Panc1 (cell line): ENCODE measurements at regions not wholly inside any gene's neighbourhood (a gene's known extent, or its start where the extent isn't known, plus 50 kb on each side); places are given as distances from the start of the nearest gene placed in this dataset.

ENCODE experiments used
- ATAC-seq: fragments of 200-7000 bp; cut with Tn5 transposase; 2 replicates; pipeline ENCODE4 v1.9.1; 2020; ENCODE audit warnings: mild to moderate bottlenecking, moderate library complexity
- BruUV-seq: library from RNA; stranded (reverse); fragments of 400-500 nt; replicated peaks from 2 replicates; lab custom pipeline; 2021; lab: Mats Ljungman, UMichigan
- CTCF ChIA-PET: fragments of 300-600 bp; sonication (Branson Sonifier 250); formaldehyde crosslinking; loops from one replicate; lab custom pipeline; 2022; ENCODE audit warnings: antibody characterized with exemption; lab: Charles Lee
- POLR2A ChIA-PET: fragments of 300-600 bp; sonication (Branson Sonifier 250); formaldehyde crosslinking; loops from one replicate; lab custom pipeline; 2022; ENCODE audit warnings: antibody characterized with exemption; lab: Charles Lee
- DNase-seq: peaks from one replicate; pipeline ENCODE4 v3.0.0-alpha.2; 2010; ENCODE audit warnings: low read depth, low spot score
- H3K27ac ChIP-seq: 2 replicates; pipeline ENCODE4 v1.5.1; 2011; ENCODE audit warnings: mild to moderate bottlenecking, low read length, inconsistent platforms
- H3K27me3 ChIP-seq: fragments of 200-500 bp; sonication (Bioruptor generic); 2 replicates; pipeline ENCODE4 v1.6.0; 2014; ENCODE audit warnings: low read length, inconsistent platforms; ENCODE audit not compliant: control insufficient read depth, insufficient read depth
- H3K36me3 ChIP-seq: fragments of 200-500 bp; sonication (Bioruptor generic); 2 replicates; pipeline ENCODE4 v1.5.1; 2014; ENCODE audit warnings: inconsistent platforms, mild to moderate bottlenecking, low read length, moderate library complexity; ENCODE audit not compliant: control insufficient read depth, insufficient read depth
- H3K4me1 ChIP-seq: 2 replicates; pipeline ENCODE4 v1.5.1; 2011; ENCODE audit warnings: inconsistent platforms, mild to moderate bottlenecking, low read length, moderate library complexity; ENCODE audit not compliant: control insufficient read depth, insufficient read depth
- H3K4me3 ChIP-seq, 2 experiments: 2 replicates each; pipeline ENCODE4 v1.5.1; 2011 to 2012; ENCODE audit warnings: low read depth in 2 of 2, low read length in 2 of 2, mild to moderate bottlenecking in 2 of 2, inconsistent platforms in 1 of 2, moderate library complexity in 1 of 2
- H3K9me3 ChIP-seq: fragments of 200-500 bp; sonication (Bioruptor generic); 2 replicates; pipeline ENCODE4 v1.5.1; 2014; ENCODE audit warnings: low read depth, mild to moderate bottlenecking, inconsistent platforms, low read length, moderate library complexity; ENCODE audit not compliant: control insufficient read depth, insufficient read depth
- CTCF ChIP-seq: fragments of 450-650 bp; IDR thresholded peaks from 2 replicates; pipeline ENCODE4 v1.5.1; 2017; ENCODE audit warnings: mild to moderate bottlenecking
- POLR2AphosphoS5 ChIP-seq: IDR thresholded peaks from 2 replicates; pipeline ENCODE4 v1.6.1; 2012; ENCODE audit warnings: mild to moderate bottlenecking, low read depth, low read length, moderate library complexity
- REST ChIP-seq, 2 experiments: IDR thresholded peaks; 2 replicates each; pipeline ENCODE4 v1.6.1; 2011 to 2012; ENCODE audit warnings: low read depth in 2 of 2, control low read depth in 1 of 2, low read length in 1 of 2, mild to moderate bottlenecking in 1 of 2, moderate library complexity in 1 of 2; ENCODE audit not compliant: insufficient read depth in 1 of 2
- SIN3A ChIP-seq: IDR thresholded peaks from 2 replicates; pipeline ENCODE4 v1.6.1; 2012; ENCODE audit warnings: low read depth, mild to moderate bottlenecking, low read length, moderate library complexity, borderline replicate concordance; ENCODE audit not compliant: insufficient read depth
- TCF7L2 ChIP-seq: IDR thresholded peaks from 2 replicates; pipeline ENCODE4 v1.6.1; 2011; ENCODE audit warnings: mild to moderate bottlenecking, low read depth, low read length, inconsistent platforms
- in situ Hi-C: cut with HindIII; loops from 2 replicates; pipeline ENCODE4 v1.10.0; 2016; ENCODE audit warnings: low sequenced_read_pairs, low pct_unique_long_range_greater_than_20kb
- intact Hi-C: fragments of 100-400 bp; cut with micrococcal nuclease; formaldehyde crosslinking; loops from one replicate; pipeline ENCODE4 v1.10.0; 2022; ENCODE audit not compliant: unreplicated experiment

DNA sequence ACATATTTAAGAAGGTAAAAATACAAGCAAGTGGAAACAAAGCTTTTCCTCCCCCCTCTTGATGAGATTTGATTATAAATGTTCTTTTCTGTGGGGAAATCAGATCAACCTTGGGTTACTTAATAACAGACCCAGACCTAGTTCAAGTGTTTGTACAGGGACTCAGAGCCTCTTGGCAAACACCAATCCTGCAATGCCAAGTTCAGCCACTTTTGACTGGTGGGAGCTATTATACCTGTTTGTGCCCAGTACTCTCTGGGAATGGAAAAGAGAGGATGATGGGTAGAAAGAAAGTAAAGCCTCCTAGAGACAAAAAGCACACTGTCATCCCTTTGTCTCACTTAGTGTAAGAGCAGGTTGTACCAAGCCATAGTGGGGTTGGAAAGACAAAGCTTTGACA is 63.8 kb upstream of the EPHA4 start:
- Histone ChIP-seq H3K36me3 (no peaks in the 10 kb centered on the region), H3K9me3 (no peaks in the 10 kb centered on the region), H3K27me3 (no peaks in the 10 kb centered on the region), H3K4me1 (no peaks in the 10 kb centered on the region), H3K27ac (no peak overlapping the region), H3K4me3 (no peak overlapping the region)
- ChIA-PET POLR2A (no interaction called here), CTCF (no interaction called here)
- DNase-seq (no peak), ATAC-seq (no peak)
- intact Hi-C loops (no loop called here), in situ Hi-C loops (no loop called here)
- BruUV-seq: no TSS peak
- TF ChIP-seq SIN3A: no peak
- no peak for TF ChIP-seq POLR2AphosphoS5
- no peak for TF ChIP-seq CTCF
- TF ChIP-seq TCF7L2: no peak

- BruUV-seq: no TSS peak
- Histone ChIP-seq H3K4me1 (no peaks in the 10 kb centered on the region), H3K27me3 (no peaks in the 10 kb centered on the region), H3K4me3 (no peak overlapping the region), H3K27ac (no peak overlapping the region), H3K9me3 (no peaks in the 10 kb centered on the region), H3K36me3 (no peaks in the 10 kb centered on the region)
- DNase-seq (no peak), ATAC-seq (no peak)
- TF ChIP-seq CTCF: no peak
- TF ChIP-seq REST (IDR thresholded peaks at IDR 0.05; ENCODE audit: insufficient read depth in 1 of 2, low read depth in 2 of 2, low read length in 1 of 2): no peak
- TF ChIP-seq POLR2AphosphoS5: no peak
- TF ChIP-seq TCF7L2: no peak
- no peak for TF ChIP-seq SIN3A
- intact Hi-C loops: no loop called here
- in situ Hi-C loops: no loop called here
- POLR2A ChIA-PET: no interaction called here
- CTCF ChIA-PET: no interaction called here
These were observed 57.4 kb upstream of the EPHA4 start for GRCh38 chr2:221629468-221629867.
